ENCODE measurements at regions not wholly inside any gene's neighbourhood (a gene's known extent, or its start where the extent isn't known, plus 50 kb on each side); places are given as distances from the start of the nearest gene placed in this dataset.

DNA sequence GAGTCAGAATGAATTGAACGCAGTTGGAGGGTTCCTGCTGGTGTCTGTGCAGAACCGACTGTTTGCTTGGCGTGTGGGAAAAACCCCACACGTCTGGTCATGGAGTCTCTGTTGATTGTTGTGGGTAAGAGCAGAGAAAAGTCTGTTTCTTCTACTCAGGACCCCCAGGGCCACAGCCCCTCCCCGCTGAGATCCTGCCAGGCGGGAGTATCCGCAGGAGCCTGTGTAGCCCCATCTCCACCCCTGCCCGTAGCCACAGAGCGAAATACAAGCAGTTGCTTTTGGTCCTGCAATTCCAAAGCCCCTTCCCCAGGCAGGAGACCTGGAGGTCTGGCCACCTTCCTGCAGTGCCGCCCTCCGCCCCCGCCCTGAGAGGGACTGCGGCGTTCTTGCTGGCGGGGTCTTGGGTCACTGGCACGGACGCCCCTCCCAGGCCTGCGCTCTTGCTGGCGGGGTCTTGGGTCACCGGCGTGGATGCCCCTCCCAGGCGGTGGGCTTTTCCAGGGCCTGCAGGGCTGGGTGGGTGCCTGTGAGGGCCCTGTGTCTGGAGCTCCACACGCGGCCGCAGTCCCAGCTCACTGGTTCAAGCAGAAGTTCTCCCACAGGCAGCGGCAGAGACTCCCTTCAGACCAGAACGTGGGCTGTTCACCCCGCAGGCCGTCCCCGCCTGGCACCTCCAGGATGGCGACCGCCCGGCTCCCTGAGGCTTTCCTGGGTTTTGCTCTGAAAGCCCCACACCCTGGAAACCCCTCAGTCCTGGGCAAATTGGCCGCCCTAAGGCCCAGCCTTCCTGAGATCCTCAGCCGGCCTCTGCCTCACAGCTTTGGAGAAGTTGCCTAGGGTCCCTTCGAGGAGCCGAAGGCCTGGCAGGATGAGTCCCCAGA lies 76.0 kb upstream of the CTDP1 start:
- Histone ChIP-seq H3K79me2 (ENCODE audit: insufficient read depth, low read depth, low read length) (no peaks in the 10 kb centered on the region), H3K4me1 (ENCODE audit: insufficient read depth, low read length, poor library complexity, severe bottlenecking) (no peaks in the 10 kb centered on the region), H3K9me2 (ENCODE audit: insufficient read depth, low read length) (no peaks in the 10 kb centered on the region), H3K27ac (ENCODE audit: low read depth, low read length, poor library complexity, severe bottlenecking) (no peak overlapping the region), H3K36me3 (ENCODE audit: insufficient read depth, low read length) (no peaks in the 10 kb centered on the region), H3K9me3 (ENCODE audit: low read length) (no peaks in the 10 kb centered on the region), H4K20me1 (ENCODE audit: insufficient read depth, low read length) (no peaks in the 10 kb centered on the region), H3K4me3 (ENCODE audit: low read depth, low read length, poor library complexity, severe bottlenecking) (no peak overlapping the region), H3K4me2 (ENCODE audit: low read length) (no peak overlapping the region), H2AFZ (ENCODE audit: low read length) (no peak overlapping the region)
- no peak for DNase-seq (ENCODE audit: low spot score)
- CTCF ChIA-PET (ENCODE audit: unreplicated experiment) = no interaction called here
- TF ChIP-seq EZH2phosphoT487 (IDR thresholded peaks at IDR 0.05; ENCODE audit: borderline replicate concordance, low read depth, low read length) = no peak
- TF ChIP-seq, protein P1, sequence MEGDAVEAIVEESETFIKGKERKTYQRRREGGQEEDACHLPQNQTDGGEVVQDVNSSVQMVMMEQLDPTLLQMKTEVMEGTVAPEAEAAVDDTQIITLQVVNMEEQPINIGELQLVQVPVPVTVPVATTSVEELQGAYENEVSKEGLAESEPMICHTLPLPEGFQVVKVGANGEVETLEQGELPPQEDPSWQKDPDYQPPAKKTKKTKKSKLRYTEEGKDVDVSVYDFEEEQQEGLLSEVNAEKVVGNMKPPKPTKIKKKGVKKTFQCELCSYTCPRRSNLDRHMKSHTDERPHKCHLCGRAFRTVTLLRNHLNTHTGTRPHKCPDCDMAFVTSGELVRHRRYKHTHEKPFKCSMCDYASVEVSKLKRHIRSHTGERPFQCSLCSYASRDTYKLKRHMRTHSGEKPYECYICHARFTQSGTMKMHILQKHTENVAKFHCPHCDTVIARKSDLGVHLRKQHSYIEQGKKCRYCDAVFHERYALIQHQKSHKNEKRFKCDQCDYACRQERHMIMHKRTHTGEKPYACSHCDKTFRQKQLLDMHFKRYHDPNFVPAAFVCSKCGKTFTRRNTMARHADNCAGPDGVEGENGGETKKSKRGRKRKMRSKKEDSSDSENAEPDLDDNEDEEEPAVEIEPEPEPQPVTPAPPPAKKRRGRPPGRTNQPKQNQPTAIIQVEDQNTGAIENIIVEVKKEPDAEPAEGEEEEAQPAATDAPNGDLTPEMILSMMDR (conservative IDR thresholded peaks at IDR 0.05; ENCODE audit: low read length) = no peak
- BruUV-seq (replicated peaks) = no TSS peak
- POLR2A ChIA-PET = no interaction called here
- intact Hi-C loops (cut with micrococcal nuclease; ENCODE audit: unreplicated experiment) = no loop called here

DNA sequence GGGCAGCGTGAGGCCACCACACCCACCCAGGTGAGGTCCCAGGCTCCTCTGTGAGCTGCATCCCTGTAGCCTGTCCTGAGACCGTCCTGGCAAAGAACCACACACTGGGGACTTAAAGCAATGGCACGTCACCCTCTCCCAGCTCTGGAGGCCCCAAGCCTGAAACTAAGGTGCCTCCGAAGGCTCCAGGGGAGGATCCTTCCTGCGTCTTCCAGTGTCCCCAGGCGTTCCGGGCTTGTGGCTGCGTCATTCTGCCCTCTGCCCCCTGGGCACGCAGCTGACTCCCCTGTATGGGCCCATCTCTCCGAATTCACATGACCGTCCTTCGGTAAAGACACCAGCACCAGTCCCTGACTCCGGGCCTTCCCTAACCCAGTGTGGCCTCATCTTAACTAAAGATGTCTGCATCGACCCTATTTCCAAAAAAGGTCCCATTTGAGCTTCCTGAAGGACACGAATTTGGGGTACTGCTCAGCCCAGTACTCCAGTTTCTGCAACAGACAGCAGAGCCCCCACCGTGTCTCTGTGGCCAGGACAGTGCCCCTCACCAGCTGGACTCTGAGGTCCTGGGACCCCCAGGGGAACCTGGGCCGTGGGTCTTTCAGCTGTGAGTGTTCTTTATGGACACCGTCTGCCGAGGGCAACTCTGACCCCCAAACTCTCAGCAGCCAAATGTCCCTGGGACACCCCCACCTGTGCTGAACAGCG lies 75.2 kb upstream of the CTDP1 start:
- Histone ChIP-seq H3K4me2 (ENCODE audit: low read length) (no peak overlapping the region), H2AFZ (ENCODE audit: low read length) (no peak overlapping the region), H3K36me3 (ENCODE audit: insufficient read depth, low read length) (no peaks in the 10 kb centered on the region), H3K27ac (ENCODE audit: low read depth, low read length, poor library complexity, severe bottlenecking) (no peak overlapping the region), H3K4me1 (ENCODE audit: insufficient read depth, low read length, poor library complexity, severe bottlenecking) (no peaks in the 10 kb centered on the region), H3K4me3 (ENCODE audit: low read depth, low read length, poor library complexity, severe bottlenecking) (no peak overlapping the region), H3K9me3 (ENCODE audit: low read length) (no peaks in the 10 kb centered on the region), H3K9me2 (ENCODE audit: insufficient read depth, low read length) (no peaks in the 10 kb centered on the region), H4K20me1 (ENCODE audit: insufficient read depth, low read length) (no peaks in the 10 kb centered on the region), H3K79me2 (ENCODE audit: insufficient read depth, low read depth, low read length) (no peaks in the 10 kb centered on the region)
- ChIA-PET POLR2A (no interaction called here), CTCF (ENCODE audit: unreplicated experiment) (no interaction called here)
- no peak for TF ChIP-seq EZH2phosphoT487 (IDR thresholded peaks at IDR 0.05; ENCODE audit: borderline replicate concordance, low read depth, low read length)
- TF ChIP-seq, protein P1 (conservative IDR thresholded peaks at IDR 0.05; ENCODE audit: low read length) = no peak
- DNase-seq (ENCODE audit: low spot score) = no peak
- BruUV-seq (replicated peaks) = no TSS peak
- intact Hi-C loops (cut with micrococcal nuclease; ENCODE audit: unreplicated experiment) = no loop called here

Measured in OCI-LY7 (cell line).